ENCODE measurements at regions not wholly inside any gene's neighbourhood (a gene's known extent, or its start where the extent isn't known, plus 50 kb on each side); places are given as distances from the start of the nearest gene placed in this dataset.

DNA sequence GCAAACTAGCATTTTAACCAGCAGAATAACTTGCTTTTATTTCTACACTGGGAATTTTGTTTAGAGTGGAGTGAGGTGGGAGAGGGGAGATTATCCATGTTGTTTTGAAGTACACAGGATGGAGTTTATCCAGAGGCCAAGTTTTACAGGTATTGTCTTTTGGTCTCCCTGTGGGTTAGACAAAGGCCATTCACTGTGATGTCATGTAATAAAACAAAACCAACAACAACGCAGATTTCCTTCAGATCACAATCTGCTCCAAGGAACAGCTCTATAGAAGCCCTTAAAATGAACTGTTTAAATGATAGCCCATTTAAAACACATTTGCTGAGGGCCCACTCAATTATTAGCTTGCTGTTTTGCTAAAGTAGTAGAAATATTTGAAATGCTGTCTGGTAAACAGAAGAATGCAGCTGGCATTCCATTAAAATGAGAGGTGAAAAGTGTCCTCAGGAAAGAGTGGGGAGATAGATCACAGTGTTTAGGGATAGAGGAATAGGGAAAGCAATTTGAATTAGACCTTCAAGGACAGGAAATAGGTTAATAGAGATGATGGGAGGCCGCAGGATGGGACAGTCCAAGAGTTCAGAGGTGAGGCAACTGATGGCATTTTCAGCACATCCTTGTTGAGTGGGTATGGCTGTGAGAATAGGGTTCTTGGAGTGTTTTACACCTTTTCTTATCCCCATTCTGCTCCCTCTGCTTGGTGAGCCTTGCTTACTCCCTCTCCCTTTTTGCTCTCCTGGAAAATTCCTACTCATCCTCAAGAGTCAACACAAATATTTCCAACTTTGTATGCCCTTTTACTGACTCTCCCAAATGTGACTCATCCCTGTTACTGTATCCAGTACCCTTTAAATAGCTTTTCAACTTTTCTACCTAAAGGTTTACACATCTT, 140.1 kb upstream of the NR3C1 start:
- ATAC-seq (ENCODE audit: low FRiP score), result no peak
- Histone ChIP-seq H3K27ac (ENCODE audit: low read depth in 1 of 2, low read length in 2 of 2) (no peak overlapping the region), H3K27me3 (ENCODE audit: control insufficient read depth in 1 of 2, insufficient read depth in 2 of 2, low read length in 1 of 2) (peaks cover 0 to 1% of the 10 kb centered on the region in 2 donors), H3K9me3 (ENCODE audit: control insufficient read depth, low read length) (no peaks in the 10 kb centered on the region), H3K36me3 (ENCODE audit: control insufficient read depth in 1 of 2, insufficient read depth in 2 of 2, low read length in 1 of 2) (no peaks in the 10 kb centered on the region), H3K4me3 (ENCODE audit: low read length in 2 of 2) (no peak overlapping the region), H3K4me1 (ENCODE audit: control insufficient read depth in 1 of 2, insufficient read depth in 2 of 2, low read length in 2 of 2) (no peaks in the 10 kb centered on the region)
- 80 to 88% methylated on average over 2 of the region's 2 CpGs for WGBS, 2 donors
- intact Hi-C loops (cut with DNase I), result no loop called here
- DNase-seq, result no peak

DNA sequence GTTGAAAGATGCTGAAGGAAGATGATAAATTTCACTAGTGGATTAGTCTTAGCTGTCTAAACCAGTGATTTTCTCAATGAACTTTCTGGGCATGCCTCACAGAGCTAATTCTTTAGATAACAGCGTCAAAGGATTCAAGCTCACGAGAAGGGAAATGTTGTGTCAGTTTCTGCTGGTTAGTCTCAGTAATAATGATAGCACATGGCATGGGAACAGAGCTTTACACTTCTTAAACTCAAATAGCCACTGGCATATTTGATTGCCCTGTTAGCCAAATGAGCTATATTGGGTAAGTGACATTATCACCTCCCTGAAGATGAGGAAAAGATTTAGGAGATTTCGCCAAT, 139.3 kb upstream of the NR3C1 start:
- no peaks in the 10 kb centered on the region for H3K9me3 ChIP-seq (ENCODE audit: control insufficient read depth, low read length)
- no peak for ATAC-seq (ENCODE audit: low FRiP score)
- no peak for DNase-seq
- H3K36me3 ChIP-seq (ENCODE audit: control insufficient read depth in 1 of 2, insufficient read depth in 2 of 2, low read length in 1 of 2), result no peaks in the 10 kb centered on the region
- H3K4me3 ChIP-seq (ENCODE audit: low read length in 2 of 2), result no peak overlapping the region
- 35 to 44% methylated on average over 3 of the region's 3 CpGs for WGBS, 2 donors
- no peak overlapping the region for H3K27ac ChIP-seq (ENCODE audit: low read depth in 1 of 2, low read length in 2 of 2)
- peaks cover 0 to 1% of the 10 kb centered on the region in 2 donors for H3K27me3 ChIP-seq (ENCODE audit: control insufficient read depth in 1 of 2, insufficient read depth in 2 of 2, low read length in 1 of 2)
- no peaks in the 10 kb centered on the region for H3K4me1 ChIP-seq (ENCODE audit: control insufficient read depth in 1 of 2, insufficient read depth in 2 of 2, low read length in 2 of 2)
- intact Hi-C loops (cut with DNase I), result no loop called here

DNA sequence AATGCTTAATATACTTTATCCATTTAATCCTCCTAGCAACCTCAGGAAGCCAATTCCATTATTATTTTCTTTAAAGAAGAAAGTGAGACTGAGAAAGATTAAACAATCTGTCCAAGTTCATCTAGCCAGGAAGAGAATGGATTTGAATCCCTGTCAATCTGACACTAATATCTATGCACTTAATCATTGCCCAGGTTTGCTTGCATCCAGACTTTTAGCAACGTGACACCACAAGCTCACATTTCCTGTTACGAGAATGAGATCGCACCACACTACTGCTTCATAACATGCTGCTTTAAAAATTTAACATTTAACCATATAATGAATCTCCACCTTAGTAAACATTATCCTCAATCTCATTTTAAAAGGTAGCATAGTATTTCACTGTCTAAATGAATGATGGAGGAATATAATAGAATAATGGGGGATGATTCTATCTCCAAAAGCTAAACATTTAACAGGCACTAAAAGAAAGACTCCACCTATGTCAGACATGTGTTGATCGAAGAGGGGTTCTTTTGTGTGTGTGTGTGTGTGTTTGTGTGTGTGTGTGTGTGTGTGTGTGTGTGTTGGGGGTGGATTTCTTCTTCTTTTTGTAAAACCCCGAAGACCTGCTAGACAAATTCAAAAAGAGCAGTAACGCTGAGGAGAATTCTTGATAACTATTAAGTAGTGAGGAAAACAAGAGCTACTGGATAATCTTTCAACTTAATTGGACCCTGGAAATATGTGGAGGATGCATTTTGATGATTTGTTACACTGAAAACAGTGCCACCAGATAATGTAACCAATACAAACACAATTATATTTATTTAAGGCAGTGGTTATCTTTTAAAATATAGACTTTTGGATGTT, 138.7 kb upstream of the NR3C1 start:
- H3K36me3 ChIP-seq (ENCODE audit: control insufficient read depth in 1 of 2, insufficient read depth in 2 of 2, low read length in 1 of 2), result no peaks in the 10 kb centered on the region
- peaks cover 0 to 1% of the 10 kb centered on the region in 2 donors for H3K27me3 ChIP-seq (ENCODE audit: control insufficient read depth in 1 of 2, insufficient read depth in 2 of 2, low read length in 1 of 2)
- intact Hi-C loops (cut with DNase I), result no loop called here
- DNase-seq, result no peak
- H3K4me3 ChIP-seq (ENCODE audit: low read length in 2 of 2), result no peak overlapping the region
- H3K4me1 ChIP-seq (ENCODE audit: control insufficient read depth in 1 of 2, insufficient read depth in 2 of 2, low read length in 2 of 2), result no peaks in the 10 kb centered on the region
- WGBS, 2 donors, result 41 to 63% methylated on average over 6 of the region's 6 CpGs
- ATAC-seq (ENCODE audit: low FRiP score), result no peak
- no peak overlapping the region for H3K27ac ChIP-seq (ENCODE audit: low read depth in 1 of 2, low read length in 2 of 2)
- H3K9me3 ChIP-seq (ENCODE audit: control insufficient read depth, low read length), result no peaks in the 10 kb centered on the region

DNA sequence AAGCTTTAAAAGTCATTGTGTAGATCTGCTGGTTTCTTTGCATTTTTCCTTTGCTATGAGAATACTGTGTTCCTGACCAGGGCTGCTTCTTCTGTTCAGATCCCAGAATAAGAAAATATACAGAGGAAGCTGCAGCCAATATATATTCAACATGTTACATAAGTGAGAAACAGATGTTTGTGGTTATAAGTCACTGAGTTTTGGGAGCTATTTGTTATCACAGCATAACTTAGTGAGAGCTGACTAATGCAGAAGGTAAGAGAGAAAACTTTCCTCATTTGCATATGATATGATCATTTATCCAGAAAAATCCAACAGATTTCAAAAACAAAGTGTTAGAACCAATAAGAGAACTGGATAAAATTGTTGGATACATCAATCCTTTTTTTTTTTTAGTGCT, 136.3 kb upstream of the NR3C1 start:
- peaks cover 0 to 2% of the 10 kb centered on the region in 2 donors for H3K36me3 ChIP-seq (ENCODE audit: control insufficient read depth in 1 of 2, insufficient read depth in 2 of 2, low read length in 1 of 2)
- no peak overlapping the region for H3K4me3 ChIP-seq (ENCODE audit: low read length in 2 of 2)
- no peaks in the 10 kb centered on the region for H3K9me3 ChIP-seq (ENCODE audit: control insufficient read depth, low read length)
- peaks cover 0 to 1% of the 10 kb centered on the region in 2 donors for H3K27me3 ChIP-seq (ENCODE audit: control insufficient read depth in 1 of 2, insufficient read depth in 2 of 2, low read length in 1 of 2)
- no peak overlapping the region for H3K27ac ChIP-seq (ENCODE audit: low read depth in 1 of 2, low read length in 2 of 2)
- peaks cover 0 to 3% of the 10 kb centered on the region in 2 donors for H3K4me1 ChIP-seq (ENCODE audit: control insufficient read depth in 1 of 2, insufficient read depth in 2 of 2, low read length in 2 of 2)
- ATAC-seq (ENCODE audit: low FRiP score), result no peak
- intact Hi-C loops (cut with DNase I), result no loop called here
- no peak for DNase-seq

DNA sequence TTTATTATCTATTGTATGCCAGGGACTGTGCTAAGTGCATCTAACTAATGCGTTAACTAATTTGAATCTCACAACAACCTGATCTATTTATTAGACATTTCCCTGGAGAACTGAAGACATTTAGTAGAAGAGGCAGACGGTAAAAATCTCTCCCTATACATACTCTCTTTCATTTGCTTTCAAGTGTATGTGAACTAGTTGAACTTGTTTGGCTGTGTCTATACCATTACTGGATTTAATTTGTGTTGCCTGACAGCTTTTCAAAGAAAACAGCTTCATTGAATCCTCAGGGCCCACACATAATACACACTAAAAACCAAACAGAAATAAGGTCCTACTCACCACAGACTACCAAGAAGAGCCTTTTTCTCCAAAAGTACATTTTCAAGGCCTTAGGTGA, 133.6 kb upstream of the NR3C1 start:
- Histone ChIP-seq H3K27me3 (ENCODE audit: control insufficient read depth in 1 of 2, insufficient read depth in 2 of 2, low read length in 1 of 2) (peaks cover 0 to 1% of the 10 kb centered on the region in 2 donors), H3K4me3 (ENCODE audit: low read length in 2 of 2) (no peak overlapping the region), H3K27ac (ENCODE audit: low read depth in 1 of 2, low read length in 2 of 2) (no peak overlapping the region), H3K36me3 (ENCODE audit: control insufficient read depth in 1 of 2, insufficient read depth in 2 of 2, low read length in 1 of 2) (peaks cover 0 to 2% of the 10 kb centered on the region in 2 donors), H3K9me3 (ENCODE audit: control insufficient read depth, low read length) (no peaks in the 10 kb centered on the region), H3K4me1 (ENCODE audit: control insufficient read depth in 1 of 2, insufficient read depth in 2 of 2, low read length in 2 of 2) (peaks cover 0 to 3% of the 10 kb centered on the region in 2 donors)
- no peak for DNase-seq
- intact Hi-C loops (cut with DNase I), result no loop called here
- no peak for ATAC-seq (ENCODE audit: low FRiP score)
- WGBS, 2 donors, result 93 to 97% methylated on average over 2 of the region's 2 CpGs

DNA sequence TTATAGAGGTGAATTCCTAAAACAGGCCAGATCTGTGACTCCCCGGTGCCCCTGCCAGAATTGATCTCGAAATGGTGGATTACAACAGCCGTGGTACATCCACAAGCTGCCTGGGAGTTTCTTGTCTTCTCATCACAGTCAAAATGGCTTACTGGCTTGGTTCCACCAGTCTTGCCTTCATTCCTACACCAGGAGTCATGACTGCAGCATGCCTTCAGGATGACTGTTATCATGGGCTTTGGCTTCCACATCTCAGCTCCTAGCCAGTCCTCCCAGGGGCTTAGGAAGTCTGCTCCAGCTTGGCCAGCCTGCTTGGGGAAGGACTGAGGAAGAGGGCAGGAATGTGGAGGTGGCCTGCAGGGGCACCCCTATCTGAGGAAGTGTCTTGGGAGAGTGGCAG, 132.9 kb upstream of the NR3C1 start:
- Histone ChIP-seq H3K9me3 (ENCODE audit: control insufficient read depth, low read length) (no peaks in the 10 kb centered on the region), H3K4me1 (ENCODE audit: control insufficient read depth in 1 of 2, insufficient read depth in 2 of 2, low read length in 2 of 2) (peaks cover 0 to 3% of the 10 kb centered on the region in 2 donors), H3K36me3 (ENCODE audit: control insufficient read depth in 1 of 2, insufficient read depth in 2 of 2, low read length in 1 of 2) (peaks cover 0 to 2% of the 10 kb centered on the region in 2 donors), H3K4me3 (ENCODE audit: low read length in 2 of 2) (no peak overlapping the region), H3K27ac (ENCODE audit: low read depth in 1 of 2, low read length in 2 of 2) (no peak overlapping the region), H3K27me3 (ENCODE audit: control insufficient read depth in 1 of 2, insufficient read depth in 2 of 2, low read length in 1 of 2) (peaks cover 0 to 1% of the 10 kb centered on the region in 2 donors)
- DNase-seq (peak; percentile 74), ATAC-seq (ENCODE audit: low FRiP score) (peak; percentile 64)
- 70 to 97% methylated on average over 3 of the region's 3 CpGs for WGBS, 2 donors
- intact Hi-C loops (cut with DNase I), result no loop called here

DNA sequence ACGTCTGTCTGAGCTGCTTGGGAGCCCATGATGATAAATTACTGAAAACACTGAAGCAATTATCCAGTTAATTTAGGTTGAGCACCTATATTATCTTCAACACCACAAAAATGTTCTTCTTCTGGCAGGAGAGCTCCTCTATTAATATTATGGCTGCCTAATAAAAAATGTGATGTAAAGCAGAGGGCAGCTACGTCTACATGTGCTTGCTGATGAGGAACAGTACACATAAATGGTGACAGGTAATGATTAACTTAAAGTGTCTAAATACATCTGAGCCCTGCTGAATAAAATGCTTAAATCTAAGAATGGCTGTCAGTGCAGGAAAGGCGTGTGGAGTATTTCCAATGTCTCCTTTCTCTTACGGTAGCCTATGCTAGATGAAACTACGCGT, 131.3 kb upstream of the NR3C1 start:
- ATAC-seq (ENCODE audit: low FRiP score) (no peak), DNase-seq (no peak)
- H3K9me3 ChIP-seq (ENCODE audit: control insufficient read depth, low read length), result no peaks in the 10 kb centered on the region
- WGBS, 2 donors, result 89 to 91% methylated on average over 6 of the region's 6 CpGs
- intact Hi-C loops (cut with DNase I), result no loop called here
- no peak overlapping the region for H3K27ac ChIP-seq (ENCODE audit: low read depth in 1 of 2, low read length in 2 of 2)
- no peak overlapping the region for H3K4me3 ChIP-seq (ENCODE audit: low read length in 2 of 2)
- H3K36me3 ChIP-seq (ENCODE audit: control insufficient read depth in 1 of 2, insufficient read depth in 2 of 2, low read length in 1 of 2), result peaks cover 0 to 2% of the 10 kb centered on the region in 2 donors
- peaks cover 0 to 3% of the 10 kb centered on the region in 2 donors for H3K4me1 ChIP-seq (ENCODE audit: control insufficient read depth in 1 of 2, insufficient read depth in 2 of 2, low read length in 2 of 2)
- H3K27me3 ChIP-seq (ENCODE audit: control insufficient read depth in 1 of 2, insufficient read depth in 2 of 2, low read length in 1 of 2), result peaks cover 0 to 1% of the 10 kb centered on the region in 2 donors

DNA sequence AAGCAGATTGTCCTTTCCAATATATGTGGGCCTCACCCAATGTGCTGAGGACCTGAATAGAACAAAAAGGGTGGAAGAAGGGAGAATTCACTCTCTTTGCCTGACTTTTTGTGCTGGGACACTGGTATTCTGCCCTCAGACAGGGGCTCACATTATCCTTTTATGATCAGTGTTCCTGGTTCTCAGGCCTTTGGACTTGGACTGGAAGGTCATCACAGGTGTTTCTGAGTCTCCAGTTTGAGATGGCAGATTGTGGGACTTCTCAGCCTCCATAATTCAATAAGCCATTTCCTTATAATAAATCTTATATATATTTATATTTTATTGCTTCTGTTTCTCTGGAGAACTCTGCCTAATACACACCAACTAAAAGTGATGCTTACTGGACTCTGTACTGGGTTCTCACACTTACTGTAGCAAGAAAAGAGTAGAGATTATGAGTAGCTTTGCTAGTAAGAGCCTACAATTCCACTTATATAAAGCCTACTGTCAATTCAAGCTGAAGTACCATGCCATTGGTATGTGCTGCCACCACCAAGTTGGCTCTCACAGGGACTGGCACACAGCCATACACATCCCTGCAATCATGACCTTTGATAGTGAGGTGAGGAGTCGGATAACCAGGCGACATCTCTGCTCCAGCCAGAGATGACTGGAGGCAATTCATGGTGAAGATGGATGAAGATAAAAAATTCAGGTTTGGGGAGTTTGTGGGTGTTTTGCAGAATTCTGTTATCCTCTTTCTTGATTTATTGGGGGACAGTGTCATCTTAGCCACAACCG, 130.7 kb upstream of the NR3C1 start:
- intact Hi-C loops (cut with DNase I), result no loop called here
- 87 to 93% methylated on average over 3 of the region's 3 CpGs for WGBS, 2 donors
- H3K27me3 ChIP-seq (ENCODE audit: control insufficient read depth in 1 of 2, insufficient read depth in 2 of 2, low read length in 1 of 2), result peaks cover 0 to 1% of the 10 kb centered on the region in 2 donors
- no peaks in the 10 kb centered on the region for H3K9me3 ChIP-seq (ENCODE audit: control insufficient read depth, low read length)
- ATAC-seq (ENCODE audit: low FRiP score) (no peak), DNase-seq (no peak)
- peaks cover 0 to 2% of the 10 kb centered on the region in 2 donors for H3K36me3 ChIP-seq (ENCODE audit: control insufficient read depth in 1 of 2, insufficient read depth in 2 of 2, low read length in 1 of 2)
- peaks cover 0 to 3% of the 10 kb centered on the region in 2 donors for H3K4me1 ChIP-seq (ENCODE audit: control insufficient read depth in 1 of 2, insufficient read depth in 2 of 2, low read length in 2 of 2)
- H3K27ac ChIP-seq (ENCODE audit: low read depth in 1 of 2, low read length in 2 of 2), result no peak overlapping the region
- no peak overlapping the region for H3K4me3 ChIP-seq (ENCODE audit: low read length in 2 of 2)

Measured in aorta (tissue), 5 donors.